AG08395 (cell line): ENCODE measurements at regions not wholly inside any gene's neighbourhood (a gene's known extent, or its start where the extent isn't known, plus 50 kb on each side); places are given as distances from the start of the nearest gene placed in this dataset.

Experiments used
- DNase-seq: peaks from one replicate; pipeline ENCODE4 v3.0.0; 2012; ENCODE audit warnings: mixed read lengths, low spot score

- DNase-seq = no peak
Measured at GRCh38 chr5:168017313-168017712, 274.1 kb upstream of the WWC1 start.

GRCh38 chr5:168019143-168019542 is 272.3 kb upstream of the WWC1 start:
- DNase-seq = no peak

- no peak for DNase-seq
Measured at GRCh38 chr5:168020542-168021294, 270.7 kb upstream of the WWC1 start.

- no peak for DNase-seq
Measured at GRCh38 chr5:168022446-168023169, 268.8 kb upstream of the WWC1 start.

GRCh38 chr5:168023191-168023590 is 268.3 kb upstream of the WWC1 start:
- peak; percentile 71 for DNase-seq

GRCh38 chr5:168024306-168024705 is 267.1 kb upstream of the WWC1 start:
- DNase-seq = no peak

GRCh38 chr5:168027007-168027406 is 264.4 kb upstream of the WWC1 start:
- no peak for DNase-seq

GRCh38 chr5:168030912-168031311 is 260.5 kb upstream of the WWC1 start:
- DNase-seq = no peak

GRCh38 chr5:168031614-168032013 is 259.8 kb upstream of the WWC1 start:
- DNase-seq = no peak

GRCh38 chr5:168039039-168039438 is 252.4 kb upstream of the WWC1 start:
- DNase-seq = no peak

- DNase-seq = no peak
Measured at GRCh38 chr5:168039566-168040248, 251.7 kb upstream of the WWC1 start.

- no peak for DNase-seq
Measured at GRCh38 chr5:168041583-168041982, 249.9 kb upstream of the WWC1 start.

GRCh38 chr5:168042284-168043068 is 249.0 kb upstream of the WWC1 start:
- DNase-seq = no peak

GRCh38 chr5:168046163-168046562 is 245.3 kb upstream of the WWC1 start:
- DNase-seq = no peak

- DNase-seq = peak; percentile 43
Measured at GRCh38 chr5:168047043-168047668, 244.3 kb upstream of the WWC1 start.

GRCh38 chr5:168047669-168048111 is 243.8 kb upstream of the WWC1 start:
- DNase-seq = no peak

- no peak for DNase-seq
Measured at GRCh38 chr5:168048486-168048885, 243.0 kb upstream of the WWC1 start.

GRCh38 chr5:168052686-168053085 is 238.8 kb upstream of the WWC1 start:
- no peak for DNase-seq

- DNase-seq = no peak
Measured at GRCh38 chr5:168054091-168054490, 237.4 kb upstream of the WWC1 start.

- no peak for DNase-seq
Measured at GRCh38 chr5:168055141-168055683, 236.2 kb upstream of the WWC1 start.

GRCh38 chr5:168055961-168056360 is 235.5 kb upstream of the WWC1 start:
- DNase-seq = no peak
